ENCODE measurements at regions not wholly inside any gene's neighbourhood (a gene's known extent, or its start where the extent isn't known, plus 50 kb on each side); places are given as distances from the start of the nearest gene placed in this dataset.

DNA sequence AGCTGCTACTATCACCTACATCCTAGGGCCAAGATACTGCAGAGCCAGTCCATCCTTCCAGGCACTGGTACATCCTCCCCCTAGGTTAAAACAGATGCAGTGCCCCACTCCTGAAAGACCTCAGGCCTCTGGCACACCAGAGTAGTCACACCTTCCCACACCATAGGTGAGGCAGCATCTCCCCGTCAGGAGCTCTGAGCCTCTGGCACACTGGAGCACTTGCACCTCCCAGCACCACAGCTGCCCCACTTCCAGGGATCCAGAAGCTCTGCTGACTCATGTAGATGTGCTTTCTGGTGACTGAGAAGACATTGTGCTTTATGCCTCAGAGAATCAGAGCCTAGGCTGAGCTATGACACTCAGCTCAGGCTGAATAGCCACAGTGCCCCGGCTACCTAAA lies 138.4 kb upstream of the COL3A1 start:
- Histone ChIP-seq H3K4me3 (ENCODE audit: insufficient read depth, low read length, poor library complexity, severe bottlenecking) (no peak overlapping the region), H3K9me2 (replicated peaks; ENCODE audit: insufficient read depth, low read length) (no peaks in the 10 kb centered on the region), H3K27ac (ENCODE audit: low read depth, low read length) (no peak overlapping the region), H3K36me3 (ENCODE audit: low read length) (no peaks in the 10 kb centered on the region), H3K27me3 (ENCODE audit: low read length) (no peaks in the 10 kb centered on the region), H3K9ac (ENCODE audit: low read length) (no peak overlapping the region), H2AFZ (ENCODE audit: low read depth, low read length, severe bottlenecking) (no peak overlapping the region), H3K79me2 (ENCODE audit: insufficient read depth, low read length) (no peaks in the 10 kb centered on the region), H4K20me1 (ENCODE audit: low read depth, low read length) (no peaks in the 10 kb centered on the region), H3K4me2 (ENCODE audit: low read depth, low read length, poor library complexity, severe bottlenecking) (no peak overlapping the region), H3F3A (ENCODE audit: insufficient read depth) (no peaks in the 10 kb centered on the region), H3K9me3 (ENCODE audit: insufficient read depth, low read length) (no peaks in the 10 kb centered on the region)
- TF ChIP-seq EZH2phosphoT487 (conservative IDR thresholded peaks at IDR 0.05; ENCODE audit: low read length): no peak
- TF ChIP-seq, protein P1, sequence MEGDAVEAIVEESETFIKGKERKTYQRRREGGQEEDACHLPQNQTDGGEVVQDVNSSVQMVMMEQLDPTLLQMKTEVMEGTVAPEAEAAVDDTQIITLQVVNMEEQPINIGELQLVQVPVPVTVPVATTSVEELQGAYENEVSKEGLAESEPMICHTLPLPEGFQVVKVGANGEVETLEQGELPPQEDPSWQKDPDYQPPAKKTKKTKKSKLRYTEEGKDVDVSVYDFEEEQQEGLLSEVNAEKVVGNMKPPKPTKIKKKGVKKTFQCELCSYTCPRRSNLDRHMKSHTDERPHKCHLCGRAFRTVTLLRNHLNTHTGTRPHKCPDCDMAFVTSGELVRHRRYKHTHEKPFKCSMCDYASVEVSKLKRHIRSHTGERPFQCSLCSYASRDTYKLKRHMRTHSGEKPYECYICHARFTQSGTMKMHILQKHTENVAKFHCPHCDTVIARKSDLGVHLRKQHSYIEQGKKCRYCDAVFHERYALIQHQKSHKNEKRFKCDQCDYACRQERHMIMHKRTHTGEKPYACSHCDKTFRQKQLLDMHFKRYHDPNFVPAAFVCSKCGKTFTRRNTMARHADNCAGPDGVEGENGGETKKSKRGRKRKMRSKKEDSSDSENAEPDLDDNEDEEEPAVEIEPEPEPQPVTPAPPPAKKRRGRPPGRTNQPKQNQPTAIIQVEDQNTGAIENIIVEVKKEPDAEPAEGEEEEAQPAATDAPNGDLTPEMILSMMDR (IDR thresholded peaks at IDR 0.05; ENCODE audit: insufficient read depth, low read length, poor library complexity, severe bottlenecking): no peak

DNA sequence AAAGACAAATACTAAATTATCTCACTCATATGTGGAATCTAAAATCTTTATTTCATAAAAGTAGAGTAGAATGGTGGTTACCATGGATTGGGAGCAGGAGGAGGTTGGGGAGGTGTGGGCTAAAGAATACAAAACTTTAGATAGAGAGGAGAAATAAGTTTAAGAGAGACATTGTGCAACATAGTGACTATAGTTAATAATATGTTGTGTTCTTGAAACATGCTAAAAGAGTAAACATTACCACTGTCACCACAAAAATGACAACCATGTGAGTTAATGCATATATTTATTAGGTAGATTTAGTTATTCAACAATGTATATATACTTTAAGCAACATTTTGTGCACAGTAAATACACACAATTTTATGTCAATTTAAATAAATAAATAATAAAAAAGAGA lies 128.5 kb upstream of the COL3A1 start:
- H3K27me3 ChIP-seq (ENCODE audit: low read length): no peaks in the 10 kb centered on the region
- no peak overlapping the region for H3K4me2 ChIP-seq (ENCODE audit: low read depth, low read length, poor library complexity, severe bottlenecking)
- H2AFZ ChIP-seq (ENCODE audit: low read depth, low read length, severe bottlenecking): no peak overlapping the region
- TF ChIP-seq, protein P1 (IDR thresholded peaks at IDR 0.05; ENCODE audit: insufficient read depth, low read length, poor library complexity, severe bottlenecking): no peak
- TF ChIP-seq EZH2phosphoT487 (conservative IDR thresholded peaks at IDR 0.05; ENCODE audit: low read length): no peak
- H3K9me2 ChIP-seq (replicated peaks; ENCODE audit: insufficient read depth, low read length): no peaks in the 10 kb centered on the region
- H3K36me3 ChIP-seq (ENCODE audit: low read length): no peaks in the 10 kb centered on the region
- no peaks in the 10 kb centered on the region for H3K9me3 ChIP-seq (ENCODE audit: insufficient read depth, low read length)
- no peak overlapping the region for H3K9ac ChIP-seq (ENCODE audit: low read length)
- H3K27ac ChIP-seq (ENCODE audit: low read depth, low read length): no peak overlapping the region
- no peaks in the 10 kb centered on the region for H4K20me1 ChIP-seq (ENCODE audit: low read depth, low read length)
- H3K79me2 ChIP-seq (ENCODE audit: insufficient read depth, low read length): no peaks in the 10 kb centered on the region
- no peak overlapping the region for H3K4me3 ChIP-seq (ENCODE audit: insufficient read depth, low read length, poor library complexity, severe bottlenecking)
- no peaks in the 10 kb centered on the region for H3F3A ChIP-seq (ENCODE audit: insufficient read depth)

DNA sequence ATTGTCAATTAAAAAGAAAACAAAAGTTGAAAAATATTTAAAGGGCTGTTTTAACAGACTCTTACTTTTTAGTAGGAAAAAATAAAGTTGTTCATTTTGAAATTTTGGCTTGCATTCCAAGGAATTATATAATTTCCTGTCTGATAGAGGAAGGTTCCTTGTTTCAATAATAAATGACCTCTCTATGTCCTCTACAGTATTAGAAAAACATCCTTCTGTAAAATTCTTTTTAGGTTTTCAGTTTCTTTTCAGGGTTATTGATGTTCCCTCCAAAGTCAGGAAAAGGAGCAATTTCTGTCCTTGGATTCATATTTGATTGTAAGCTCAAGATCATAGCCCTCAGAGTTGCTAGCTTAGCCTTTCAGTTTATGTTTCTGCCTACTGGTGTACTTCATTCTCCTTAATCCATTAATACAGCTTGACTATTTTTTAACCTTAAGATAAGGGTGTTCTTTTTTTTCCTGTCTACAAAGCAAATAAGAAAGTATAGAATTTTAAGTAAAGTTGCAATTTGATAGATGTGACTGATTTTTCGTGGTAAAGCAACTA lies 125.2 kb upstream of the COL3A1 start:
- H3F3A ChIP-seq (ENCODE audit: insufficient read depth): no peaks in the 10 kb centered on the region
- no peak for TF ChIP-seq EZH2phosphoT487 (conservative IDR thresholded peaks at IDR 0.05; ENCODE audit: low read length)
- TF ChIP-seq, protein P1 (IDR thresholded peaks at IDR 0.05; ENCODE audit: insufficient read depth, low read length, poor library complexity, severe bottlenecking): no peak
- H3K4me2 ChIP-seq (ENCODE audit: low read depth, low read length, poor library complexity, severe bottlenecking): no peak overlapping the region
- H3K9ac ChIP-seq (ENCODE audit: low read length): no peak overlapping the region
- no peaks in the 10 kb centered on the region for H3K9me3 ChIP-seq (ENCODE audit: insufficient read depth, low read length)
- H2AFZ ChIP-seq (ENCODE audit: low read depth, low read length, severe bottlenecking): no peak overlapping the region
- no peaks in the 10 kb centered on the region for H4K20me1 ChIP-seq (ENCODE audit: low read depth, low read length)
- no peaks in the 10 kb centered on the region; the same call in 1 of the 2 replicates for H3K9me2 ChIP-seq (replicated peaks; ENCODE audit: insufficient read depth, low read length)
- no peaks in the 10 kb centered on the region for H3K27me3 ChIP-seq (ENCODE audit: low read length)
- H3K79me2 ChIP-seq (ENCODE audit: insufficient read depth, low read length): no peaks in the 10 kb centered on the region
- no peaks in the 10 kb centered on the region for H3K36me3 ChIP-seq (ENCODE audit: low read length)
- H3K27ac ChIP-seq (ENCODE audit: low read depth, low read length): no peak overlapping the region
- no peak overlapping the region for H3K4me3 ChIP-seq (ENCODE audit: insufficient read depth, low read length, poor library complexity, severe bottlenecking)

Data from SU-DHL-6 (cell line).